GM18909 (cell line): ENCODE measurements at regions not wholly inside any gene's neighbourhood (a gene's known extent, or its start where the extent isn't known, plus 50 kb on each side); places are given as distances from the start of the nearest gene placed in this dataset.

Experiments used
- ATAC-seq: cut with Tn5 transposase; IDR thresholded peaks from one replicate; pipeline ENCODE4 v1.9.1; 2021; ENCODE audit warnings: mild to moderate bottlenecking; ENCODE audit not compliant: unreplicated experiment, poor library complexity

DNA sequence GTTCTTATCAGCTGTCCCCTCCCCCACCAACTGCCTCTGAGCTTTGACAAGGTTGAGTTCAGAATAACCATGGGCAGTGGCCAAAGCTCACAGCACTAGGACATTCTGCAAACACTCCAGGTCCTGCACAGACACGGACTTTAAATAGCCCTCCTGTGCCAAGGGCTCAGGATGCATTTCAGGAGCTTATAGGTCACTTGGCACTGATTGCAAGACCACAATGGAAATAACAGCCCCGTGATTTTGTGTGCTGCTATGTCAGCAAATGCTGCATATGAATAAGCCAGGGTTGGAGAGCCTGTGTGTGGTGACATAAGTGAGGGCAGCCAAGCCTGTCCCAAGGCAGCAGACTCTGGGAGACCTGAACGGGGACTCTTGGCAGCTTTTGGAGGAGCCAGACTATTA lies 150.7 kb downstream of the DMRT2 start:
- ATAC-seq, result no peak

DNA sequence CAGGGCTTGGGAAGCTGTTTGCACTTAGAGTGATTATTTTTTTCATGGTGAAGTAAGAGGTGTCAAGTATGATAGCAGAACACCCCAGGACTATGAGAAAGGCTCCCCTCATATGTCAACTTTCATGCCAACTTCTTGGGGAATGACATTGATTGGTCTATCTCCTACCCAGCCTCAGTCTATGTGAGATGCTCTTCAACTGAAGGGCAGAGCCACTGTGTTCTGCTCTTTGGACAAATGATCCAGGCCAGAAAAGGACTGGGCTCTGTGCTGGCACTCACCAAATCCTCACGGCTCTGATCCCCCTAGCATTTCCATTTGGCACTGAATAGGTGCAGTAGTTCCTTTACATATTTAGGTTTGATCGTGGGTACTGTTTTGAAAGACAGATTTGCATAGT lies 151.1 kb downstream of the DMRT2 start:
- ATAC-seq, result no peak

DNA sequence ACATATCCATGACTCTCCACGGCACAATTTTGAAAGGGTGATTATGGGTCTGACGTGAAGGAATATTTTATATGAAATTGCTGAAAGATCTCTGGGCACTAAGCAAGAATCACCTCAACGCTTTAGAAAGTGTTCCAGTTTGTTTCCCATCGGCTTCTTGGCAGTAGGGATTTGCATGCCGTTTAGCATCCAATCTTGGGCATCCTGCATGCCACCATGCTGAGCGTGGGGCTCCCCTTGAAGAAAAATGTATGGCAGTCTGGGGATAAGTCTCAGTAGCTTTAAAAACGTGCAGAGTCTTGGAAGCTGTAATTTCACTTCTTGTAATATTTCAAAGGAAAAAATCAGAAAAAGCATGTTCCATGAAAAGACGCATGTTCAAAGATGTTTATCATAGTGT lies 151.7 kb downstream of the DMRT2 start:
- no peak for ATAC-seq

DNA sequence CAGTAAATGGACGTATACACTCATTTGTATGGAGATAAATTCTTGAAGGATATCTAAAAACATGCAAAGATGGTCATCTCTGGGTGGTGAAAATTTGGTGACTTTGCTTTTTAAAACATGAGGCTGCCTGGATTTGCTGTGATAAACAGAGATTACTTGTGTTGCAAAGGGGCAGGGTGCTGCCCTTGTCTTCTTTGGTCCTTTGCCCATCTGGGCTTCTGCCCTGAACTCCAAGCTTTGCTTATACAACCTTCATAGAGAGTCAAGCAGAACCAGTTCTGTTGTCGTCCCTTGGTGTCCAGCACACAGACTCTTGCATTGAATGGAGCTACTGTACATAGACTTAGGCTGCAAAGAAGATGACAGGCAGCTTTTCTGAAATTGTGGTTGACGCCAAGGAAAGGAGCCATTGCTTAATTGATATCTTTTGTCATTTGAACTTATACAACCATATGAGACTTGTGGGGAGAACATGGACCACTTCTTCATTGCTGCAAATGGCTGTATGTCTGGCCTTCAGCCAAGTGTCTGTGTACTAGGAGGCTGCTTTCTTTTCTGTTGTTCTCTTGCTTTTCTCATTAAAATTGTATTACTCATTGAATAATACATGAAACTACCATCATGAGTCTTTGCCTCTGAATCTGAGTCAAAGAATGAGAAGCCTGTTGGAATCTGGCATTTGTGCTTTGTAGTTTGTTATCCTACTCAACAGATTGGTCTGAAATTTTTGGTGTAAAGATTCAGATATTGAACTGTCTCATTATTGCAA lies 152.5 kb downstream of the DMRT2 start:
- ATAC-seq, result no peak

DNA sequence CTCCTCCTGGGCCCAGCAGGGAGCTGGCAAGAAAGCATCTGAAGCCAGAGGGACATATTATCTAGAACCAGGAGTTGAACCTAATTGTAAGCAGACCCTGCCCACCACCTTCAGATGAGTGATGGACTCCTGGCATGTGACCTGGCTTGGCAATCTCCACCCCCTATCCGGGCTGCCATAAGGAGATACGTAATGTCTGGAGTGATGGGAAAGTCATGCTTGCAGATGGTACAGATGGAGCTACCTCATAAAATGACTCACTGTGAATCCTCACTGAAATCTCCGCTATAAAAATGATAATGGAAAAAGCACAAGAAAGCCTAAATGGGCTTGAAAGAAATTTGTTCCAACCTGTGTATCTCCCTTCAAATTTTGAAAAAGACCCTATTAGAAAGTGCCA lies 157.5 kb downstream of the DMRT2 start:
- ATAC-seq, result no peak

DNA sequence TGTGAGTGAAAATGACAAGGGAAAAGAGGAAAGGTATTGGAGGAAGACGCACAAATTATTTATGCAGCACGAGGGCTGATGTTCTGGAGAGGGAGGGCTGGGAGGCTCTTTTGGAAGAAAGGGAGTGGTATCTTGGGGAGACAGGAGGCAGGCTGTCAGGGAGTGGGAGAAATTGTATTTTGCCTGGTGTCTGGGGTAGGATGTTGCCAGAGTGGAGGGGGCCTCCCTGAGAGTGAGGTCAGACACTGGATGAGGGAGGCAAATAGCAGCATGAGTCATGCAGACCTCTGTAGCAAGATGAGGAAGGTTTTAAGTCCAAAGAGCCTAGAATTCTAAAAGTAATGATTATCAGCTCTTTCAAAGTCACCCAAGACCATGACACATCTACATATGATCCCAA lies 158.0 kb downstream of the DMRT2 start:
- ATAC-seq, result no peak

DNA sequence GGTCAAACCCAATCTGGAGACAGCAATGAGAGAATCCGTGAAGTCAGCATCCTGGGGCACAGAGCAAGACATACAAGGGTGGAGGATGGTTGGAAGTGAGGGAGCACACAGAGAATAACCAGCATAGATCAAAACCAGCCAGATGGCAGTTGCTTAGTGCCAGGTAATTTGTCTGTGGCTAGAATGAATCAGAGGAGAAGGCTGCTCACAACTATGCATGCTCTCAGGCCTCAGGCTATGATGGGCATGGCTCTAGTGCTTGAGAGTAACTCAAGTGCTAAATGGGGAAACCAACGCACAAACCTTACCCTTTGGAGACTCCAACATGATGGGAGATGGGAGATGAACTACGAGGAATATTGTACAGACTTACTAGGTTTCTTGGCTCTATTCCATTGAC lies 160.8 kb downstream of the DMRT2 start:
- ATAC-seq, result no peak

DNA sequence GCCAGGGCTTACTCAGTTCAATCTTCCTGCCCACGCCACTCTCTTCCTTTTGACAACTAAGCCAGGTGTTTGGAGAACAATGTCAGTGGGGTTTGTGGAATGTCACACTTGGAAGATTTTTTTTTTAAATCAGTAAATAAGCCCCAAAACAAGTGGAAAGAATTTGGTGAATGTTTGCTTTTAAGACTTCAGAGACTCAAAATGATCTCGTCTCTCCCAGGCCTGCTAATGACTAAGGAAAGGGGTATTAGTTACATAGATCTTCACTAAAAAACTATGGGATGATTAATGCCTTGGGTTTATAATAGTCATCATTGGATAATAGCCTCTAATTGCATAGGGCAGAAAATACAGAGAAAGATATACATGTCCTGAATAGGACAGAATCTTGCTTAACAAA lies 166.4 kb downstream of the DMRT2 start:
- no peak for ATAC-seq

DNA sequence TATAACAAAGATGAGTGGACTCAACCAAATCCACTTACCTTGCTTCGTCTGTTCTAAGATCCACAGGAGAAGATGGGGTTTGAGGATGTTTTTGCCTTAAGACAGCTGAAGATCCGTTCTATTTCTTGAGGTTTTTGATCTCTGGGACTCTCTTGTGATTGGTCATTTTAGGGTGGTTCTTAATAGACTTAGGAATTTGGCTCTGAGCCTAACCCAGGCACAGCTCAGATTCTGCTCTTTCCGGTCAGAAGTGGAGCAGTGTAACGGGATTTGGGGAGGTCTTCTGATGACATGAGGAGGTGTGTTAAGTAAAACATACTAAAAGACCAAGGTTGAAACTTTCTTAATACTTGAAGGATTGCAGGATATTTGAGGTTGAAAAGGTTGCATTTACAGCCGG lies 166.9 kb downstream of the DMRT2 start:
- ATAC-seq, result no peak

DNA sequence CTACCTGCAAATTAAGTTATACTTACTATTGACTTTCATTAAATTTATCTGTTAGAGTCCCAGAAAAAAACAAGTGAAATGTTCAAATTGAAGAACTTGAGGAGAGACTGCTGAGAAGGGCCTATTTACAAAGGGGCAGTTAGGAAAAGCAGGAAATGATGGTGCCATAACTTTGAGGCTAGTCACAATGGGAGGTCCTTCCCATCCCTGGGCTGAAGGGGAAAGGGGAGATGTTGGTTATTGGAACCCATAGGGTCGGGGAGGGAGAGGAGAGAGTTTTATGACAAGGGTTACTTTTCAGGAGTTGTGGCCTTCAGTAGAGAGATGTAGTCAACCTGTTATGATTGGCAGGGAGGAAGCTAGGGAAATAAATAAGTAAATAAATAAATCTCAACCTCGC lies 169.1 kb downstream of the DMRT2 start:
- ATAC-seq, result no peak

DNA sequence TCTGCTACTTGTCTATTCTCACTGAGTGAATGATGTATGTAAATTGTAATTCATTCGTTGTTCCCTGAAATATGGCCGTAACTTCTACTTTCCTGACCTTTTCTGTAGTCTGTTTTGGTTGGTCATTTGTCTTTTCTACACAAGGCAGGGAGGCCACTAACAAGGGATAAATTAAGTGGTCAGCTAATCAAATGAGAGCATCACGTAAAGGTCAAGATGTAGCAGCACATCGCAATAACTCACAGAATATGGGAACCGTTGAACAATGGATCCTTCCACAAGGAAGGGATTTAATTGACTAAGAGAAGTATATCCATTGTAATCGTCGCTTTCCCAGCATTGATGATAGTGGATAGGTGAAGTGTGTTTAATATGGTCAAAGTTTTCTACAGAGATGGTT lies 171.1 kb downstream of the DMRT2 start:
- ATAC-seq, result no peak

DNA sequence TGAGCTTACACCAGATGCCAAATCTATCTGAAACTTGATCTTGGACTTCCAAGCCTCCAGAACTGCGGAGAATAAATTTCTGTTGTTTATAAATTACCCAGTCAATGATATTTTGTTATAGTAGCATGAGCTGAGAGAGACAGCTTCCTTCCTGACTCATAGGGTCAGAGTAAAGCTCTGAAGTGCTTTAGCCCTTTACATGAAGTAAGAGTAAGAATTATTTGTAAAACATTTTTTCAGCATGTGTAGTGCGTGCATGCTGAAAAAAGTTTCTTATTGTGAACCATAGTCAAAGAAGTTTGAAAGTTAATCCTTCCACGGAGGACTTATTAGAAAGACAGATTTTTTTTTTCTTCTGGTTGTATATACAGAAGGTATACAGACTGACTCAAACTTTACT lies 172.4 kb downstream of the DMRT2 start:
- ATAC-seq, result no peak

DNA sequence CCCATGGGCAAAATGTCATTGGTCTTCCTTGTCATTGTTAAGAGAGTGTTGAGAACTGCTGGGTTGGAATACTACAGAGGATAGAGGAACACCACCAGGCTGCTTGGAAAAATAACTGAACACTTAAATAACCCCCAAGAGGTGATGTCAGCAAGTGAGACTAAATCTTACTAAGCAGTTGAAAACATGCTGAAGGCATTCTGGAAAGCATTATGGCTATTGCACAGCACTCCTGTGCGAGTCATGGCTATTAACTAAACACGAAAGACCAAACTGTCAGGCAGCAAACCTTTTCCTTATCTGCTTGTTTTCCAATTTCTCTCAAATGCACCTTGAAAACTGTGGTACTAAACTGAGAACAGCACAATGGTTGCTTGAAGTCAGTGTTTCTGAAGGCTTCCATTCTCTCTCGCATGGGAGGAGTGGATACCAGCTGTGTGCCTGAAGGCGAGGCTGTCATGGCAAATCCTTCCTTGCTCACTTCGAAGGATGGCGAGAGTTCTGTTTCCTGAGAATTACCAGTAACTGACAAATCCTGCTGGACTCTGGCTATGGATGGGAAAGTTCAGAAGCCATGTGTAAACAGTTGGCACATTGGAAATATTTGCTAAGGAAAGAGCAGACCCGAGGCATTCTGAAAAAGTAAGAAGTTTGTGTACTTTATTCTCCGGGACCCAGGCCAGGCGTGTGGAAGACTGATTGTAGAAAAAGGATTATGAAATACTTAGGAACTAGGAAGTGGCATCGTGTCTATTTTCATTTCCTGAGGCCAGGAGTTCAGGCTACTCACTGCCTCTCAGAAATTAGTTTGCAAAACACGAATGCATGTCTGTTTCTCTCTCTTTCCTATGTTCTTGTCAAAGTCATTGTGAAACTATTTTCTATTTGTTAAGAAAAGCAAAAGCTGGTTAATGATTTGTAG lies 182.1 kb downstream of the DMRT2 start:
- peak; percentile 75 for ATAC-seq

DNA sequence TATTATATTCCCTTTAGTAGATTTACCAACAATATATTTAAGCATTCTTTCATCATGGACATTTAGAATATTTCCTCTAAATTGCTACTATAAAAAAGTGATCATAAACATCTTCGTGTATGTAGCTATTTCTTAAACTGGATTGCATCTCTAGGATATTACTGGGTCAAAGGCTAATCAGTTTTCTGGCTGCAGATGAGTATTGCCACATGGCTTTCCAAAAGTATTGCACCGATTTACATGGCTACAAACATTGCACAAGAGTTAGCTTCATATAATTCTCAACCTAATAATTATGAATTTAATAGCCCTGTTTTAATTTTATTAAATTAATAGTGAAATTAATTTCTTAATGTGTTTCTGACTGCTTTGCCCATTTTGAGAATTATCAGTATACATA lies 183.4 kb downstream of the DMRT2 start:
- no peak for ATAC-seq

DNA sequence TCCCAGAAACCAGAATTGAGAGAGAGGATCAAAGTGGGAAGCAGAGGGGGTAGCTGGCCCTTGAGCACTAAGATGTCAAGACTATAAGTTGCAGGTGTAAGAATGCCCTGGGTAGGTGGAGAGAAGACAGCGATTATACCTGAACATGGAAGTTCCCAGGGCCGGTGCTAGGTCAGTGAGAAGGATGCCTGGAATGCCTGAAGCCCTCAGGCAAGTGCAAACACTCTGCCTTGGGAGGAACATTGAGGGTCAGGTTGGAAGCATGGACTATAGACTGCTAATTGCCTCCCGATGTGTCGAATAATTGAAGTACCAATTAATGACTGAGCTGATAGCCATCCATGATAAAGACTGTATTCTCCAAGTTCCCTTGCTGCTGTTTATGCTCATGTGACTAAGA lies 185.5 kb downstream of the DMRT2 start:
- ATAC-seq, result no peak

DNA sequence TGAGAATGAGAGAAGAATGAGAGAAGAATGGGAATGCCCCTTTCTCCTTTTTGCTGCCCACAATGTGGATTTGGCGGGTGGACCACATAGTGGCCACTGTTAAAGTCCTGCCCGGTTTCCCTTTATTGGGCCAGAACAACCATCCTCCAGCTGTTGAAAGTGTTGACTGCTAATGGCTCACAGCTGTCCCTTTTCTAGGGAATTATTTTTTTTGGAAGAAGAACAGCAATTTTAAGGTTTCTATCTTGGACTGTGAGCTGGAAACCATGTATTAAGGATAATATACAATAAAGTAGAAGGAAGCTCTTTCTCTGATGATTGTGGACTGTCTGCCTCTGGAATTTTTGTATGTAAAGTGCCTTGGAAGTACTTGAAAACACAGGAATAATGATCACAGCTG lies 185.9 kb downstream of the DMRT2 start:
- ATAC-seq, result no peak

DNA sequence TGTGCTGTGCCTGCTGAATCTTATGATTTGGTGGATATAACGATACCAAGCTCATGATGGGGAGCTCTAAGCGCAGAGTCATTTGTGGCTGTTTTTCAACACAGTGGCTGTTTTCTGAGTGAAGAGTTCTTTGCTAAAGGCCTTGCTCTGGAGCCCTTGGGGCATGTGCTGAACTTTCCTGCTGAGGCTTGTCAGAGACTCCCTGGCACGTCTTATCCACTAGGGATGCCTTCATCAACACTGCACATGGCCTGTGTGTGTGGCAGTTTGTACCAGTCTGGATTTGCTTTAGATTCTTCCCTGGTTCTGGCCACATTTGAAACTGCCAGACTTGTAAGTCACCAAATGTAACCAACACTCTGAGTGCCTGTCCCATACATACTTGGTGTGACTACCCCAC lies 188.2 kb downstream of the DMRT2 start:
- ATAC-seq, result no peak

DNA sequence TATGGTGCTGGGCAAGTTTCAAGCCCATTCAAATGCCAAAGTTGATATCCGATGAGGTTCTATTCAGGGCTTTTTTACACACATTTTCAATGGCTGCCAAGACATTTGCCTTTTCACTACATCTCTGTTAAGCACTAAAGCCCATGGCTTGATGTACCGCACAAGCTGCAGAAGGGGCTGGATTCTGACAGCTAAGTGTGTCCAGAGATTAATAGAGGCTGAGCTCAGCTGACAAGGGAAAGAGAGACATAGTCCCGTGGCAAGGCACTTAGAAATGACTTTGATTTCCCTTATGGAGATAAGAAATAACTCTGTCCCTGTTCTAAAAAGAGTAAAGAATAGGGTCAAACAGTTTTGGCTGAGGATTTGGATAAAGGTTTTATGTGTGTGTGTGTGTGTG lies 198.6 kb downstream of the DMRT2 start:
- no peak for ATAC-seq

DNA sequence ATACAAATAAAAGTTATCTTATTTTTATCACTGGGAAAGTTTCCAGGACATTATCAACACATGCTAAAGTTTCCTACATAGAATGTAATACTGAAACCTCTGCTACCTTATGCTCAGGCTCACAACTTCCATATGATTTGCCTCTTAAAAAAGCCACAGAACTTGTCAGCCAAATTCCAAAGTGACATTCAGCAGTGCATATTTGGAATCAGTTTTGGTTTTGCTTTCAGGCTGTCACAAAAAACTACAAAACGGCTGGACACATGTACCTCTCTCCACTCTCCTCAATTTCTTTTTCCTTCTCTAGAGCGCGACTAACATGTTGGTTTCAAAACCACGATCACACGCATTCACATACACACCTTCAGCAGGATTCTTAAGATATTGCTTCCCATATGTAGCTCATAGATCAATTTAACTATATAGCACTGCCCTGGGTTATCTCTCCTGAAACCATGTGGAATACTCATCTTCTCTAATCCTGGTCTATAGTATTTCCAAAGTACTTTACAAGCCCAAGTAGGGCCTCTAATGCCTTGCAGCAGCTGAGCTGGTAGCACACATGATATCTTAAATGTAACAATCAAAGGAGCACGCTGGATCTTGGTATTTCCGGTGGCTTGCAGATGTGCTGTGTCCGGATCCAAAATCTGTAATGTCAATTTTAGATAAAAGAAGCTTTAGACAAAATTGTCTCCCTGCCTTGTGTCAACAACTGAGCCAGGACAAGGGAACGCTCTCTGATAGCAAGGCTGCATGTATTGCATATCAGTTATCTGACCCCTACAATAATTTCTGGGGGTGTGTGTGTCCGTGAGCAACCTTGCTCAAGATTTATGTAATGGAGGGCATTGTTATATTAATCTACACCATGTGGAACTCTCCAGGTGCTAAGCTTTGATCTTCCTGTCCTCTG lies 203.2 kb downstream of the DMRT2 start:
- ATAC-seq, result no peak

DNA sequence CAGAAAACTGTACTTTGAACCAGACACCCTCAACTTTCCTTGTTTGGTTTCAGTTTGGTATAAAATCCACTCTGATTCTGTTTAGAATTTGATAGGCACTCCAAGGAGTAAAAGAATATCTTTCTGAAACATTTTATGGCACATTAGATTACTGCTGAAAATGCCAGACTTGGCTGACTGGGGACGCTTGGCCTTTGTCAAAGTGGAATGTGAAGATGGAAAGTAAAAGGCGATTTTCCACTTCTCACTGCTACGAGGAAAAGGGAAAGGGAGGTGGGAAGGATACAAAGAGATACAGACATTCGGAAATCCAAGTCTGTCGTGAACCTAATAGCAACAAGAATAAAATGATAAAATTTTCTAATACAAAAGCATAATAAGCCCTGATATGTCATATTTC lies 203.9 kb downstream of the DMRT2 start:
- no peak for ATAC-seq

DNA sequence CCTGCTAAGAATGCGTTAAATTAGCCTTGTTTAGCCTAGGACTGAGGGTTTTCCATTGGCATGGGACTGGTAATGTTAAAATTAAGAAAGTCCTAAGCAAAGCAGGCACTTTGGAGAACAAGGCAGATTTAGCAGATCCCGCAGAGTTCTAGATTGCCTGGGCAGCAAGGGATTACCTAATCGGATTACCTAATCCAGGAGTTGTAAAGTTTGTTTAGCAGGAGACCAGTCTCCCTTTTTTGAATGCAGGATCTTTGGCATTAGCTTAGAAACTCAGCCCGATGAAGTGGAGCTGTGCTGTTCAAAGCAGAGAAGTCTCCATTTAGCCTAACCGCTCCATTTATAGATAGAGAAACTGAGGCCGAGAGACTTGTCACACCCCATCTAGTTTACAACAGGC lies 206.0 kb downstream of the DMRT2 start:
- ATAC-seq, result no peak
